Muscle layer of duodenum (tissue), 2 donors: ENCODE measurements at regions not wholly inside any gene's neighbourhood (a gene's known extent, or its start where the extent isn't known, plus 50 kb on each side); places are given as distances from the start of the nearest gene placed in this dataset.

Experiments
- H3K27ac ChIP-seq: one replicate; pipeline ENCODE4 v1.7.0; 2013; ENCODE audit warnings: mild to moderate bottlenecking, low read length
- H3K27me3 ChIP-seq: one replicate; pipeline ENCODE4 v1.7.0; 2013; ENCODE audit warnings: low read depth, mild to moderate bottlenecking, control low read depth, low read length
- H3K36me3 ChIP-seq, 2 donors: one replicate each; pipeline ENCODE4 v1.7.0; 2013; ENCODE audit warnings: low read length in 2 of 2, control low read depth in 1 of 2, mild to moderate bottlenecking in 1 of 2; ENCODE audit not compliant: insufficient read depth in 2 of 2, control insufficient read depth in 1 of 2
- H3K4me1 ChIP-seq, 2 donors: one replicate each; pipeline ENCODE4 v1.7.0; 2013; ENCODE audit warnings: low read length in 2 of 2, mild to moderate bottlenecking in 2 of 2, control low read depth in 1 of 2, moderate library complexity in 1 of 2; ENCODE audit not compliant: insufficient read depth in 2 of 2, control insufficient read depth in 1 of 2
- H3K4me3 ChIP-seq, 2 donors: one replicate each; pipeline ENCODE4 v1.7.0; 2013; ENCODE audit warnings: low read length in 2 of 2, low read depth in 1 of 2, mild to moderate bottlenecking in 1 of 2
- H3K9me3 ChIP-seq, 2 donors: one replicate each; pipeline ENCODE4 v1.7.0; 2013; ENCODE audit warnings: low read length in 2 of 2, control low read depth in 1 of 2, mild to moderate bottlenecking in 1 of 2; ENCODE audit not compliant: control insufficient read depth in 1 of 2
- donor health status: healthy.

DNA sequence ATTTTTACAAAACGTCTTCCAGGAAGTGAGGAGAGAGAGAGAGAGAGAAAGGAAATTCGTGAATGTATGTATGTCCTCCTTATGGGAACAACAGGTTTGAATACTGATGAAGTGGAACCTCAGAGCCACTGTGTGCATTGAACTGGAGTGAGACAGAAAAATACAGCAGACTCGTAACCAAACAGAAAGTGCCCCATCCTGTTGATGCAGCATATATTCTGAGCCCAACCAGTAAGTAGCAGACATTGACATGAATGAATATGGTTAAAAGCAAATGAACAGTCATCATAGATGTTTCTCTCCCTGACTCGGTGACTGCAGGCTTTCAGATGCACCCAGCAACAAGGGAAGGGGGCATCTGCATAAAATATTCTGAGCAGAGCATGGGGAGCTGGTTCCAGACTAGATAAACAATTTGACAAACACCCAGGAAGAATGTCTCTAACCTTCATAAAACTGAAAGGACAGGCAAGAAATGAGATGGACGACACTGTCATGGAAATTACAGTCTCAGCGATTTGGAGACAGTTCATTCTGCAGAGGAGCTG is 471.0 kb upstream of the PBX1 start:
- Histone ChIP-seq H3K27ac (no peak overlapping the region), H3K9me3 (peaks cover 0 to 2% of the 10 kb centered on the region in 2 donors), H3K36me3 (no peaks in the 10 kb centered on the region), H3K4me3 (no peak overlapping the region), H3K4me1 (no peaks in the 10 kb centered on the region), H3K27me3 (no peaks in the 10 kb centered on the region)

DNA sequence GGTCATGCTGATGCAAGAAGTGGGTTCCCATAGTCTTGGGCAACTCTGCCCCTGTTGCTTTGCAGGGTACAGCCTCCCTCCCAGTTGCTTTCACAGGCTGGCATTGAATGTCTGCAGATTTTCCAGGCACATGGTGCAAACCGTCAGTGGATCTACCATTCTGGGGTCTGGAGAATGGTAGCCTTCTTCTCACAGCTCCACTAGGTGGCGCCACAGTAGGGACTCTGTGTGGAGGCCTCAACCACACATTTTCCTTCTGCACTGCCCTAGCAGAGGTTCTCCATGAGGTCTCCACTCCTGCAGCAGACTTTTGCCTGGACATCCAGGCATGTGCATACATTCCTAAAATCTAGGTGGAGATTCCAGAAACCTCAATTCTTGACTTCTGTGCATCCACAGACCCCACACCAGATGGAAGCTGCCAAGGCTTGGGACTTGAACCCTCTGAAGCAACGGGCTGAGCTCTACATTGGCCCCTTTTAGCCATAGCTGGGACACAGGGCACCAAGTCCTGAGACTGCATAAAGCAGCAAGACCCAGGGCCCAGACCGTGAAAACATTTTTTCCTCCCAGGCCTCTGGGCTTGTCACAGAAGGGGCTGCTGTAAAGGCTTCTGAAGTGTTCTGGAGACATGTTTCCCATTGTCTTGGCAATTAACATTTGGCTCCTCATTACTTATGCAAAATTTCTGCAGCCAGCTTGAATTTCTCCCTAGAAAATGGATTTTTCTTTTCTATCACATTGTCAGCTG is 466.2 kb upstream of the PBX1 start:
- peaks cover 0 to 12% of the 10 kb centered on the region in 2 donors for H3K9me3 ChIP-seq
- no peaks in the 10 kb centered on the region for H3K4me1 ChIP-seq
- H3K4me3 ChIP-seq, result no peak overlapping the region
- no peak overlapping the region for H3K27ac ChIP-seq
- H3K27me3 ChIP-seq, result no peaks in the 10 kb centered on the region
- H3K36me3 ChIP-seq, result no peaks in the 10 kb centered on the region

DNA sequence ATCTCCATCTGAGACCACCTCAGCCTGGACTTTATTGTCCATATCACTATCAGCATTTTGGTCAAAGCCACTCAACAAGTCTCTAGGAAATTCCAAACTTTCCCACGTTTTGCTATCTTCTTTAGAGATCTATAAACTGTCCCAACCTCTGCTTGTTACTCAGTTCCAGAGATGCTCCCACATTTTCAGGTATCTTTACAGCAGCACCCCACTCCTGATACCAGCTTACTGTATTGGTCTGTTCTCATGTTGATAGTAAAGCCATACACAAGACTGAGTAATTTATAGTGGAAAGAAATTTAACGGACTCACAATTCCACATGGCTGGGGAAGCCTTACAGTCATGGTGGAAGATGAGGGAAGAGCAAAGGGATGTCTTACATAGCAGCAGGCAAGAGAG is 465.4 kb upstream of the PBX1 start:
- Histone ChIP-seq H3K27ac (no peak overlapping the region), H3K4me1 (no peaks in the 10 kb centered on the region), H3K36me3 (no peaks in the 10 kb centered on the region), H3K9me3 (peaks cover 0 to 12% of the 10 kb centered on the region in 2 donors), H3K4me3 (no peak overlapping the region), H3K27me3 (no peaks in the 10 kb centered on the region)

DNA sequence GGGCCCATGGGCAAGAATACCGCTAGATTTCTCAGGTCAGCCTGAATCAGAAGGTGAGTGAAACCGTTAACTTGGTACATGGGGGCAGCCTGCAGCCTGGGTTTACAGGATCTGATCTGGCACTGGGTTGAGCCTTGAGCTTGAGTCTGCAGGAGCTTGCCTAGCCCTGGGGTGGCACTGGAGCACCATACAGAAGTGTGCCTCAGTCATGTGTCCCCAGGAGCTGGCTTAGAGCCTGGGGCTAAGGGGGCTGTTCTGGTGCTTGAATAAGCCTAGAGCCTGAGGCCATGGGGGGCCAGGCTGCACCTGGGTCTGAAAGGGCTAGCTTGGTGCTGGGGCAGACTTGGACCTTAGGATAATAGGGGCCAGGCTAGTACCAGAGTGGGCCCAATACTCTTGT is 457.2 kb upstream of the PBX1 start:
- Histone ChIP-seq H3K4me1 (no peaks in the 10 kb centered on the region), H3K36me3 (no peaks in the 10 kb centered on the region), H3K4me3 (no peak overlapping the region), H3K9me3 (peaks cover 0 to 9% of the 10 kb centered on the region in 2 donors), H3K27ac (no peak overlapping the region), H3K27me3 (no peaks in the 10 kb centered on the region)

DNA sequence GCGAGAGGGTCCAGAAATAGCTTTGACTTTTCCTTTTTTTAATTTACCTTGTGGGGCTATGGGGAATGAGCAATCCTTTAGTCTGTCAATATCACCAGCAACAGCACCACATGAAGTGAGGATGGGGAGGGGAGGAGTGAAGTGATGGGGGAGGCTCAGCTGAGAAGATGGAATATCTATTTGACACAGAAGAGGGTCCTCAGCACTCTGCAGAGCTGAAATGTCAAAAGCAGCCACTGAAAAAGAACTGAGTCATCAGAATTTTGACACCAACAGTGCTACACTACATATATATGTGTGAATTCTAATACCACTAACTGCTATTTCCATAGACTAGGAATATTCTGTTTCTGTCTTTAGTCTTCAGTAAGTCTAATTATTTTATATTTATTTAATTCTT is 427.0 kb upstream of the PBX1 start:
- no peaks in the 10 kb centered on the region for H3K27me3 ChIP-seq
- peaks cover 3 to 5% of the 10 kb centered on the region in 2 donors for H3K9me3 ChIP-seq
- no peaks in the 10 kb centered on the region for H3K4me1 ChIP-seq
- no peaks in the 10 kb centered on the region for H3K36me3 ChIP-seq
- no peak overlapping the region for H3K27ac ChIP-seq
- H3K4me3 ChIP-seq, result no peak overlapping the region

DNA sequence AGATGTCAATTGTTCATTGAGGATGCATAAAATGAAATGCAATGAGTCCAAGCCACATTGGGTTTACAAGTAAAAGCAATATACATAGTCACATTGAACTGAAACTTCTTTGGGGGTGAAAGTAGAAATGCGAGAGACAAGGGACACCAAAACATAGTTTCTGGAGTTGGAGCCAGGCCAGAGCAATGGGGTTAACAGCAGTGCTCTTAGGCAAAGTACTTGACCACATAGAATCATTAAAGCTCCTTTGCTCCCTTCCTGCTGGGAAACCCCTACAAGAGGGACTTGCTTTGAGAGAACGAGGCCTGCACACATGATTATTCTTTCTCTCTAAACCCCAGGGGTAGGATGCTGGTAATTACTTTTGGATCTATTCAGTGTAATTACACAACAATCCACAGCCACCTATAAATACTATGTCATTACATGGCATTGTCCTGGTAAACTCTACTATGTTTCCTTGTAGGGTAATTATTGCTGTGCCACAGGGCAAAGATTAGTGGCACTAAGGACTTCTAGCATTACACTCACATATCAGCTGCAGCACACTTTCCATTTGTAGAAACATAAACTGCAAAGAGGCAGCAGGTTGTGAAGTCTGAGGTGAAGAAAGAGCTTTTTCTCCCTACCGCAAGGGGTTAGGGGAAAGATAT is 421.6 kb upstream of the PBX1 start:
- peaks cover 0 to 5% of the 10 kb centered on the region in 2 donors for H3K9me3 ChIP-seq
- no peaks in the 10 kb centered on the region for H3K36me3 ChIP-seq
- no peak overlapping the region for H3K27ac ChIP-seq
- no peak overlapping the region for H3K4me3 ChIP-seq
- H3K4me1 ChIP-seq, result no peaks in the 10 kb centered on the region
- H3K27me3 ChIP-seq, result no peaks in the 10 kb centered on the region

DNA sequence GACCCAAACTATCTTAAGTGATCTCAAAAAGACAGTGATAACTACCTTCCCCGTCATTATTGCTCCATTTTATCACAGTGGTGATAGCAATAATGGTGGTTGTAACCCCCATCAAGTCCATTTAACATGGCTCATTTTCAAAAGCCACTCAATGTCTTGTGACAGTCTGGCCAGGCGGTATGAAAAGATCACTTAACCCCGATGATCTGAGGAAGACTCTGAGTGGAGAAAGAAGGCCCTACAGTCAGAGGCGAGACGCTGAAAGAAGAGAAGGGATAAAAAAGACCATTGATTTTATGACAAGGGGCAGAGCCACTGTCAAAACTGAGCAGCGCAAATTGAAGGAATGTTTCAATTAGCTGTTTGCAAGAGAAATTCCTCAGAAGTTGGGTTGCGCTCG is 417.2 kb upstream of the PBX1 start:
- H3K27ac ChIP-seq, result no peak overlapping the region
- H3K36me3 ChIP-seq, result no peaks in the 10 kb centered on the region
- no peaks in the 10 kb centered on the region for H3K27me3 ChIP-seq
- no peaks in the 10 kb centered on the region for H3K4me1 ChIP-seq
- H3K9me3 ChIP-seq, result no peaks in the 10 kb centered on the region
- no peak overlapping the region for H3K4me3 ChIP-seq

DNA sequence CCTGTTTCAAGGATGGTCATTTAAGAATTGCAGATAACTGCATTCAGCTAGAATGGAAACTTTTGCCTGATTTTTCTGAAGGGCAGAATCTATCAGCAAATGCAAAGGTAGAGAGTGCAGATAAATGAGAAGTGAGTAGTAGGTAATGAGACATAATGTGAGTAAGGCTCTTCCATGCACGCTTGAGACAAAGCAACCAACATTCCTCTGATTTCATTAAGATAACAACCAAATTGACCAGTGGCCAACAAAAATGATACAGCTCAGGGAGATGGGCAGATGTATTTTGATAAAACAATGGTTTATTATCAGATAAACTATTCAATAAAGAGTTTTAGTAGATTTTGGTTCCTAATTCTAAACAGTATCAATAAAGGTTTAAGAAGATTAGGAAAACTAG is 404.4 kb upstream of the PBX1 start:
- no peak overlapping the region for H3K27ac ChIP-seq
- H3K36me3 ChIP-seq, result no peaks in the 10 kb centered on the region
- no peaks in the 10 kb centered on the region for H3K9me3 ChIP-seq
- H3K4me3 ChIP-seq, result no peak overlapping the region
- H3K27me3 ChIP-seq, result no peaks in the 10 kb centered on the region
- no peaks in the 10 kb centered on the region for H3K4me1 ChIP-seq

DNA sequence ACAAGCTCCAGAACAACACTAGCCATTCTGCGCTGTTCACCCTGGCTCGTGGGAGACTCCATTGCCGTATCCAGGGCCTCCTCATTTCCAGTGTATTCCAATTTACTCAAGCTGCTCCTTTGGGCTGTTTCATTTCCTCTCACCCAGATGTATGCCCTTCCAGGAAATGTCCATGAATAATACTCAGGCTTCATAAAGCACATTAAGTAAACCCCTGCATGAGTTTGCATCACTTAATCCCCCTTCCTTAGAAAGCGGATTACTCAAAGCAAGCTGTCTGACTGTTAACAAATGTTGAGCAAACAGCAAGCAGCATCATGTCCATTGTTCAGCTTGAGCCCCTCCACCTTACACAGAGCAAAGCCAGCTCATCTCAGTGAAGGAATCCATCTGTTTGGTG is 403.6 kb upstream of the PBX1 start:
- no peak overlapping the region for H3K27ac ChIP-seq
- no peak overlapping the region for H3K4me3 ChIP-seq
- H3K4me1 ChIP-seq, result no peaks in the 10 kb centered on the region
- no peaks in the 10 kb centered on the region for H3K9me3 ChIP-seq
- H3K36me3 ChIP-seq, result no peaks in the 10 kb centered on the region
- H3K27me3 ChIP-seq, result no peaks in the 10 kb centered on the region

DNA sequence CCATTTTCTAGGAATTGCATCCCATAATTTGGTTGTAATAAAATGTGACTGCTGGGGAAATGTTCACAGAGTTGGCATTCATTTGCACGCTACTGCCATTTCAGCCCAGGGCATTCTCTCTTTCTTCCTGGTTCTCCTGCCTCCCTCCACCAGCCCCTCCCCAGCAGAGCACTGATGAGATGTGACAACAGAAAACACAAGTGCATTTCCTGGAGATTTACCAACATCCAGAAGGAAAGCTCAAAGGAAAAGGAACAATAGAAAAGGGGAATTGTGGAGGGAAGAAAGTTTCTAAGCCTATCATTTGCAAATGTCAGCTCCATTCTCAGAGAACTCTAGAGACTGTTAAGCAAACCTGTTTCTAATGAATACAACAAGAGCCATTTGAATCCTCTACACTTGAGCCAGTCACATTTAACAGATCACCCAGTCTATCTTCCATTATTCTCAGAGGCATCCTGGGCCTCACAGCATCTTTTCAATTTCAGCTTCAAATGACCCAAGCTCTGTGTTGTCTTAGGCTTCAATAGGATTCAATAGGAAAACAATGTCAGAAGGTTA is 395.6 kb upstream of the PBX1 start:
- no peaks in the 10 kb centered on the region for H3K36me3 ChIP-seq
- H3K4me3 ChIP-seq, result no peak overlapping the region
- no peaks in the 10 kb centered on the region for H3K4me1 ChIP-seq
- H3K27me3 ChIP-seq, result no peaks in the 10 kb centered on the region
- H3K9me3 ChIP-seq, result no peaks in the 10 kb centered on the region
- no peak overlapping the region for H3K27ac ChIP-seq

DNA sequence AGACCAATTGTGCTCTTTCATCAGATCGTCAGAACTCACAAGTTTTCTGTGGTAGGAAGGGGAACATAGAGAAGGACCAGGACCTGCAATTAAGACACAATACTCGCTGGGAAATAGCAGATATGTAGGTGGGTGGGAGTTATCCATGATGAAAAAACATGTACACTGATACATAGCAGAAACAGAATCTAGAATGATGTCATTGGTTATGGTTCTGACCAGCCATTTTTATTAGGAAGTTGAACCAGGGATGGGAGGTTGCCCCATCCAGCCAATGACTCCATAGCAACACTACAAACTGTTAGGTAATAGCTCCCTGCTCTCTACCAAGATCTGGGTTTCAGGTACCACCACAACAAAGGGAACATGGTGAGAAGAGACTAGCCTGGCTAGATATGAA is 393.5 kb upstream of the PBX1 start:
- H3K9me3 ChIP-seq, result no peaks in the 10 kb centered on the region
- H3K36me3 ChIP-seq, result no peaks in the 10 kb centered on the region
- H3K4me3 ChIP-seq, result no peak overlapping the region
- no peaks in the 10 kb centered on the region for H3K27me3 ChIP-seq
- H3K4me1 ChIP-seq, result no peaks in the 10 kb centered on the region
- H3K27ac ChIP-seq, result no peak overlapping the region
